HG02943 (cell line): ENCODE measurements at regions not wholly inside any gene's neighbourhood (a gene's known extent, or its start where the extent isn't known, plus 50 kb on each side); places are given as distances from the start of the nearest gene placed in this dataset.

Experiments
- ATAC-seq: cut with Tn5 transposase; IDR thresholded peaks from one replicate; pipeline ENCODE4 v1.9.1; 2021; ENCODE audit warnings: mild to moderate bottlenecking, low read depth, moderate library complexity; ENCODE audit not compliant: unreplicated experiment

- ATAC-seq: no peak
These were observed 368.5 kb upstream of the MAD2L1 start for GRCh38 chr4:120435179-120435578.

DNA sequence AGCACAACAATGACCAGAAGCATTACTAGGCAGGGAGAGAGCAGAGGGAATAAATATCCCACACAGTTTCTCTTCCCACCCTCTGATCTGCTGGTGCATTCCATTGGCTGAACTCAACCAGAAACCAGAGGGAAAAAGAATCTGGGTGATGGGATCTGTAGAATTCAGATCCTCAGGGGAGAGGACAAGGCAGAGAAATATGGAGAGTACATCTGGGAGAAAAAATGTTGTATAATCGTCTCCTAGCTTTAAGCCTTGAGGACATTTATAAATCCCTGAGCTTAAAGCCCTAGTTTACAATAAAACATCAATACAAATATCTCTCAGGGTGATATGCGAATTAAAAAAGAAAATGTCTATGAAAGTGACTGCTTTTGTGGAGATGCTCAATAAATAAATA lies 368.1 kb upstream of the MAD2L1 start:
- no peak for ATAC-seq

DNA sequence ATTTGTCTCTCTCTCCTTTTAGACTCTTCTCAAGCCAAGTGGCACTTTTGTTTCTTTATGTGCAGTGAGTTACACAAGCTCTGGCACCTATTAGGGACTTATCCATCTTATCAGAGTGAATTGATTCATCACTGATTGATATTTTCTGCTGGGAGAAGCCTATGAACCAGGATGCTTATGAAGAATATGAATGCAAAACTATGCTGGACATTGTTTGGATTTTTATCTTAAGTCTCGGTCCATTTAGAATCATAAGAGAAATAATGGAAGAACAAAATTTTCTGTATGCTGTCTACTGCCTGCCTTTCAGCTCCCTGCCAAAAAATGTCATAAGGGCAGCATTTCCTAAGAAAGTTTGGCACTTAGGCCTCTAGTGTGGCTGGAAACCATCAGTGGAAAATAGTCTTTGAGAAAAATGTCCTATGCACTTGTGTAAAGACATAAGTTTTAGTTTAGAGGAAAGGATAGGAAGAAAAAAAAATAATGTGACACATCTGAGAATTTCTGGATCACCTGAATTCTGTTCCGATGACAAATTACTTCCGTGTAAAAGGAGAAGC lies 365.7 kb upstream of the MAD2L1 start:
- ATAC-seq: no peak

- no peak for ATAC-seq
These were observed 364.5 kb upstream of the MAD2L1 start for GRCh38 chr4:120431180-120431579.

DNA sequence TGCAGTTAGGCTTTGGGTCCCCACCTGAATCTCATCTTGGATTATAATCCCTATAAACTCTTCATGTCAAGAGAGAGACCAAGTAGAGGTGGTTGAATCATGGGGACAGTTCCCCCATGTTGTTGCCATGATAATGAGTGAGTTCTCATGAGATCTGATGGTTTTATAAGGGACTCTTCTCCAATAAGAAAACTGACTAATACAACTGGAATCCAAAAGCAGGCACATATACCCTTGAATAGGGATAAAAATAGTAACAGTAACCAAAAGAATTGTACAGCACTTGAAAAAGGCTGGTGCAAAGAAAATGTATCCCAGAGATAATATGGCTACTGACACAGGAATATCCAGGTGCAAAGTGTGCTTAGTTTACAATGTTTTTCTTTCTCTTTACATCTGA lies 351.5 kb upstream of the MAD2L1 start:
- ATAC-seq: no peak

- no peak for ATAC-seq
These were observed 349.2 kb upstream of the MAD2L1 start for GRCh38 chr4:120415896-120416295.

- ATAC-seq: no peak
These were observed 340.3 kb upstream of the MAD2L1 start for GRCh38 chr4:120406960-120407359.

DNA sequence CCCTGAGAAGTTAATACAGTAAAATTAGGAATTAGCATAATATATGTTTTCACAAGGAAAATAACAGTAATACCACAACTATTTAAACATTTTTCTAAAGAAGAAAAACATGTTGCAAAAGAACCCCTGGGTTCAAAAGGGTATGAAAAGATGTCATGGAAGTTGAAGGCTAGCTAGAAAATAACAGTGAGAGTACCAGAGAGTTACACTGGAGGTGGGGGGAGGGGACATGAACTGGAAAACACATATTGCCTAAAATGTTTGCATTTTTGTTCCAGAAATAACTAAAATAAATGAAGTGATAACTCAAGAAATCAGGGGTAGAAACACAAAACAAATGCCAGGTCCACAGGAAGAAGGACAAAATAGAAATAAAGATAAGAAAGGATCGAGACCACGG lies 336.6 kb upstream of the MAD2L1 start:
- no peak for ATAC-seq

GRCh38 chr4:120400441-120400840 lies 333.8 kb upstream of the MAD2L1 start:
- ATAC-seq: no peak

DNA sequence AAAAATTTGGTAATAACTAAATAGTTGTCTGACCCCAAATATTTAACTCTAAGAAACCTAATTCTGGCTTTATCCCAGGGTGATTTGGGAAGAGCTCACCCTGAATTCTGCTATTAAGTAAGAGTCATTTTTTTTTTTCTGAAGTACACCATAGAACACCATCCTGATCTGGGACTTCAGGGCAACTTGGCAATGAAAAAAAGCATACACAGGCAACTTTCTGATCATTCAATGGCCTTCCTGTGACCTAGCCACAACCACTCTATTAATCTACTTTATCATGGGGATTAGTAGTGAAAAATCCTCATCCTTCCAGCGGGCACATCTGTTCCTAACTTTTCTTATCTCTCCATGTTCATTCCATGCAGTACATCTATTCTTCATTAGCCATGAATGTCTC lies 333.2 kb upstream of the MAD2L1 start:
- no peak for ATAC-seq

- ATAC-seq: no peak
These were observed 329.1 kb upstream of the MAD2L1 start for GRCh38 chr4:120395746-120396145.

- no peak for ATAC-seq
These were observed 289.2 kb upstream of the MAD2L1 start for GRCh38 chr4:120355881-120356280.

DNA sequence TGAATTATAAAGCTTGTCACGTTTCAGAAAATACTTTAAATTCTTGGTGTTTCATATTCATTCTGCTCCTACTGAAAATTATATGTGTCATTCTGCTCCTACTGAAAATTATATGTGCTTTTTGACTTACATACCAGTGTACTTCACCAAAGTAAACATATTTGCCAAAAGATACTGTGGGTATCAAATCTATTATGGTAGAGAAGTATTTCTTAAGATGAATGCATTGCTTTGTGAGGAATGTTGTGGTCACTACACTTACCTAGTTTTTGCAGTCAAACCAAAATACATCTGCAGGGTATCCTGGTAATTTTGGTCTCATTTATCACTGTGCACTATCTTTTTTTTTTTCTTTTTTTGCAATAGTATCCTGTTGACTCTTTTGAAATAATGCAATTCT lies 287.7 kb upstream of the MAD2L1 start:
- no peak for ATAC-seq

DNA sequence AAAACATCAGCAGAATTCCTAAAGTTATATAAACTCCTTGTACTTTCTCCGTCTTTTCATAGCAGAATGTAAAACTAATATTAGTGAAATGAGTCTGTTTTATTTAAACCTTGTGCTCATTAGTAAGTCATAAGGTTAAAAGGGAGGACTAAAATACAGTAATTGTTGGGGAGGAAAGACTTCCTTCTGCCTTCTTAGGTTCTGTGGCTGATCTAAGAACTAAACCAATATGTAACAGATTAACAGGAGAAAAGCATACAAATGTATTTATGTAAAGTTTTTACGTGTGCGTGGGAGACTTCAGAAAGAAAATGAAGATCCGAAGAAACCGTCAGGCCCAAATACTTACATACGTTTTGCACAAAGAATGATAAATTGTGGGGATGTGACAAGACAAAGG lies 286.6 kb upstream of the MAD2L1 start:
- ATAC-seq: no peak

DNA sequence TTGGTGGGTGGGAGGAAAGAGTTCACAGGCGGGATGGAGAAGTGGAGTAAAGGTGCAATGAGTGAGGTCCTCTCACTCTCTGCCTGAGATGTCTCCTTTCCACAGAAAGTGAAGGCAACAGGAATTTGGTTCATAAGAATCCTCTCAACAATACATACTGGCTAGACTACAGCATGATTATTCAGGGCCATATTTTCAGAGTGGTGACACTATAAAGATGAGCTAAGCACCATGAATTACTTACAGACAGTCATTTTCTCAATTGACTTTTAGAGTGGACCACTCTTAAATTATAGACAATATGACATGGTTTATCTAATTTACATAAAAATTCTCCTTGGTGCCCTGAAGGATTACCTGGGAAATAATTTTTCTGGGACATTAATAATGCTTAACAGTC lies 286.1 kb upstream of the MAD2L1 start:
- ATAC-seq: no peak

GRCh38 chr4:120348948-120349347 lies 282.3 kb upstream of the MAD2L1 start:
- ATAC-seq: no peak

DNA sequence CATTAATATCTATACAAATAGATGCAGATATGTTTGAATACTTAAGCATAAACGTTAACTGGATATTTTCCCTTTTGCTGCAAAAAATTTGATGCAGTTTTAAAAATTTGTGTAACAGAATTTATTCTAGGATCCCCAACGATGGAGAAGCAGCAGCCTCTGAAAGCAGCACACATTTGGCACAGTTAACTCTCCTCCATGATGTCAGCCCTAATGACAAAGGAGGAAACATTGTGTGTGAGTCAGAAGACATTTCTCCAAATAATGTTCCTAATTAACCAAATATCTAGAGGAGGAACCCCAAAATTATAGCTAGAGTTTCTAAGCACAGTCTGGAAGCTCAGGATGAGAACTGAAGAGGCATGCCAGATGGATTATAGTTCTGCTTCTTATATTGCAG lies 281.9 kb upstream of the MAD2L1 start:
- no peak for ATAC-seq

- no peak for ATAC-seq
These were observed 265.1 kb upstream of the MAD2L1 start for GRCh38 chr4:120331486-120332370.

DNA sequence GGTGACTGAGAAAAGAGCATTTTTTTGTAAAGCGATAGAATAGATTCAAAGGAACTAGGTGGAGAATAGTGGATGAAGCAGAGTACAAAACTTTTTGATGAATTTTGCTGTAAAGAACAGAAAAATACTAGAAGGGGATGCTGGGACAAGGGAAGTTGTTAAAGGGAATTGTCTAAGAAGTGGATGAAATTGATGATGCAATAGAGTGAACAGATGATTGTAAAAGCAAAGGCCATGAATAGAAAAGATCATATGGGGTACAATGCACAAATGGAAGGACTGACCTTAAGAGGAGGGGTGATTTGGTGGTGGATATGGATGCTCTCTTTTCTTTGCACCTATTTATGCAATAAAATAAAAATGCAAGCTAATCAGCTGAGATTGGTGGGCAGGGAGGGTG lies 262.7 kb upstream of the MAD2L1 start:
- ATAC-seq: no peak

GRCh38 chr4:120327276-120327675 lies 260.6 kb upstream of the MAD2L1 start:
- ATAC-seq: no peak

DNA sequence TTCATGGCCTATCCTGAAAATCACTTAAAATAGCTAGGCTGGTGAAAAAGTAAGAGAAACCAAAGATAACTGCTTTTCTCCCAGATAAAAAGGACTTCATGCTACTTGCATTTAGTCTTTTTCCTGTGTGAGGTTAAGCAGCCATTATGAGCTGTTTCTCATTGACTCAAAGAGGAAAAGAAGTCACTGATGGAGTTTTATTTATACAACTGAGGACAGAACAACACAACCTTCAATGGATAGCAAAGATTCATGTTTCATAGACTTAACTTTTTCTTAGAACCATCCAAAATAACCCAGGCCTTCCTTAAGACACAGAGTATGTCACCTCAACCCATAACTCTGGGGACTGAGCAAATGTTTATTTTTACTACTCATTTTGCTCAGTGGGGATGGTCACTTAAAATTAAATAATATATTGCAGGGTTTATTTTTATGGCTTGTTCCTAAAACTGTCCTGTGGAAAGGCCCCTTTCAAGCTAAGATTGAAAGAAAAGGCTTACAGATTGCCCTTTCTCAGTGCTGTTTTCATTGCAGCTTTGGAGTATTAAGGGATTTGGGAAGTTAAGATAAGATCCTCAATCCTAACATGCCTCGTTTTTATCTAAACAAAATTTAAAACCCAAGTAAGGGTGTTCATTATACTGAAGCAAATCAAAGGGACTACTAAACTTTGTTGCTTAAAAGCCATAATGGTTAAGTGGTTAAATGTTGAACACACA lies 252.6 kb upstream of the MAD2L1 start:
- ATAC-seq: no peak
